ENCODE measurements at regions not wholly inside any gene's neighbourhood (a gene's known extent, or its start where the extent isn't known, plus 50 kb on each side); places are given as distances from the start of the nearest gene placed in this dataset.
"Not testable (repeated sequence)": the region's sequence is repeated elsewhere in the genome, so short reads cannot be mapped to it uniquely, and the experiment has no call there.

- DNase-seq = no peak
These were observed 173.4 kb downstream of the NDUFS4 start for GRCh38 chr5:53733853-53734252.

GRCh38 chr5:53738105-53738504, 177.7 kb downstream of the NDUFS4 start:
- no peak for DNase-seq

GRCh38 chr5:53739111-53739510, 178.7 kb downstream of the NDUFS4 start:
- no peak for DNase-seq

GRCh38 chr5:53749621-53750020, 189.2 kb downstream of the NDUFS4 start:
- no peak for DNase-seq

- not testable (repeated sequence) for DNase-seq
These were observed 191.8 kb downstream of the NDUFS4 start for GRCh38 chr5:53752282-53752681.

GRCh38 chr5:53766673-53767072, 206.2 kb downstream of the NDUFS4 start:
- DNase-seq = no peak

GRCh38 chr5:53777864-53778618, 217.6 kb downstream of the NDUFS4 start:
- DNase-seq = no peak

- peak in 1 of 58 donors; percentile 9 for DNase-seq
These were observed 219.1 kb downstream of the NDUFS4 start for GRCh38 chr5:53779541-53779981.

- DNase-seq = no peak
These were observed 222.2 kb downstream of the NDUFS4 start for GRCh38 chr5:53782620-53783019.

- DNase-seq = no peak
These were observed 223.3 kb downstream of the NDUFS4 start for GRCh38 chr5:53783624-53784228.

- no peak for DNase-seq
These were observed 224.2 kb downstream of the NDUFS4 start for GRCh38 chr5:53784596-53784995.

GRCh38 chr5:53785924-53786323, 225.5 kb downstream of the NDUFS4 start:
- no peak for DNase-seq

GRCh38 chr5:53790026-53790425, 229.6 kb downstream of the NDUFS4 start:
- DNase-seq = no peak

- no peak for DNase-seq
These were observed 231.9 kb downstream of the NDUFS4 start for GRCh38 chr5:53792338-53792737.

- not testable (repeated sequence) for DNase-seq
These were observed 239.2 kb downstream of the NDUFS4 start for GRCh38 chr5:53799644-53800043.

GRCh38 chr5:53808392-53808791, 248.0 kb downstream of the NDUFS4 start:
- not testable (repeated sequence) for DNase-seq

- DNase-seq = no peak
These were observed 254.4 kb downstream of the NDUFS4 start for GRCh38 chr5:53814819-53815218.

- DNase-seq = no peak
These were observed 255.0 kb downstream of the NDUFS4 start for GRCh38 chr5:53815471-53815870.

- no peak for DNase-seq
These were observed 256.7 kb downstream of the NDUFS4 start for GRCh38 chr5:53817183-53817582.

- DNase-seq = no peak
These were observed 259.0 kb downstream of the NDUFS4 start for GRCh38 chr5:53819482-53819881.

- no peak for DNase-seq
These were observed 259.8 kb downstream of the NDUFS4 start for GRCh38 chr5:53820119-53820801.

- peak in 1 of 58 donors; percentile 28 for DNase-seq
These were observed 260.3 kb downstream of the NDUFS4 start for GRCh38 chr5:53820802-53821171.
